Colonic mucosa (tissue), 4 donors: ENCODE measurements at regions not wholly inside any gene's neighbourhood (a gene's known extent, or its start where the extent isn't known, plus 50 kb on each side); places are given as distances from the start of the nearest gene placed in this dataset.

ENCODE experiments used
- DNase-seq: peaks from one replicate; pipeline ENCODE4 v3.0.0-alpha.2; 2020
- H3K27ac ChIP-seq: fragments of 200-600 bp; one replicate; pipeline ENCODE4 v1.8.0; 2021
- H3K27me3 ChIP-seq: fragments of 200-600 bp; one replicate; pipeline ENCODE4 v1.8.0; 2021
- H3K36me3 ChIP-seq: fragments of 200-600 bp; one replicate; pipeline ENCODE4 v1.8.0; 2021
- H3K4me1 ChIP-seq: fragments of 200-600 bp; one replicate; pipeline ENCODE4 v1.8.0; 2021; ENCODE audit warnings: mild to moderate bottlenecking
- H3K4me3 ChIP-seq: fragments of 200-600 bp; one replicate; pipeline ENCODE4 v1.8.0; 2021
- H3K9ac ChIP-seq, 2 donors: one replicate each; pipeline ENCODE4 v1.7.0; 2013; ENCODE audit warnings: control low read depth in 2 of 2, low read depth in 2 of 2, low read length in 2 of 2
- H3K9me3 ChIP-seq: fragments of 200-600 bp; one replicate; pipeline ENCODE4 v1.8.0; 2021
- intact Hi-C: fragments of 100-400 bp; cut with DNase I; formaldehyde crosslinking; loops from one replicate; pipeline ENCODE4 v1.14.1; 2022
- TF ChIP-seq, protein P1 (sequence below): fragments of 200-600 bp; IDR thresholded peaks from one replicate; pipeline ENCODE4 v1.8.0; 2022; ENCODE audit warnings: antibody characterized with exemption, mild to moderate bottlenecking
- donor health status: healthy.
- donor health status: DM: no; HTN: no; CAD: no.
- donor health status: DM: no; HTN: no; CAD: no.

- TF ChIP-seq, protein P1, sequence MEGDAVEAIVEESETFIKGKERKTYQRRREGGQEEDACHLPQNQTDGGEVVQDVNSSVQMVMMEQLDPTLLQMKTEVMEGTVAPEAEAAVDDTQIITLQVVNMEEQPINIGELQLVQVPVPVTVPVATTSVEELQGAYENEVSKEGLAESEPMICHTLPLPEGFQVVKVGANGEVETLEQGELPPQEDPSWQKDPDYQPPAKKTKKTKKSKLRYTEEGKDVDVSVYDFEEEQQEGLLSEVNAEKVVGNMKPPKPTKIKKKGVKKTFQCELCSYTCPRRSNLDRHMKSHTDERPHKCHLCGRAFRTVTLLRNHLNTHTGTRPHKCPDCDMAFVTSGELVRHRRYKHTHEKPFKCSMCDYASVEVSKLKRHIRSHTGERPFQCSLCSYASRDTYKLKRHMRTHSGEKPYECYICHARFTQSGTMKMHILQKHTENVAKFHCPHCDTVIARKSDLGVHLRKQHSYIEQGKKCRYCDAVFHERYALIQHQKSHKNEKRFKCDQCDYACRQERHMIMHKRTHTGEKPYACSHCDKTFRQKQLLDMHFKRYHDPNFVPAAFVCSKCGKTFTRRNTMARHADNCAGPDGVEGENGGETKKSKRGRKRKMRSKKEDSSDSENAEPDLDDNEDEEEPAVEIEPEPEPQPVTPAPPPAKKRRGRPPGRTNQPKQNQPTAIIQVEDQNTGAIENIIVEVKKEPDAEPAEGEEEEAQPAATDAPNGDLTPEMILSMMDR, result no peak
- no peak for DNase-seq
- no peaks in the 10 kb centered on the region for H3K36me3 ChIP-seq
- intact Hi-C loops, result no loop called here
- no peaks in the 10 kb centered on the region for H3K9me3 ChIP-seq
- no peaks in the 10 kb centered on the region for H3K27me3 ChIP-seq
- H3K4me3 ChIP-seq, result no peak overlapping the region
- H3K27ac ChIP-seq, result no peak overlapping the region
- H3K9ac ChIP-seq, result no peak overlapping the region
- no peaks in the 10 kb centered on the region for H3K4me1 ChIP-seq
Observed at GRCh38 chr2:38441346-38441745, 64.3 kb upstream of the ATL2 start.

DNA sequence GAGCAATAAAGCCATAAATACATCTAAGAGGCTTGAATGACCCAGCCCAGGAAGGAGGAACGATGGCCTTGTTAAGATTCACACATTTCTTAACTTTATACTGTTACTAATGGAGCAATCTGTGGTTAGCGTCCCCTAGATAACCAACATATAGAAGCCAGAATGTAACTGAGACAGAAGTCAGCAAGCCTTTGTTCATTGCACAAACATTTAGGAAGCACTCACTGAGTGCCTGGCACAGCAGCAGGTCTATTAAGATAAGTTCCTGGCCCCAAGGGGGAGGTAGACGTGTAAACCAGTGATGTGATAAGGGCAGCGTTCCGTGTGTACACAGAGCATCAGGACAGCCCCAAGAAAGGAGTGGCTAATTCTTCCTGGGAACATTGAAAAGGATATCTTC lies 63.6 kb upstream of the ATL2 start:
- TF ChIP-seq, protein P1, result no peak
- no peaks in the 10 kb centered on the region for H3K27me3 ChIP-seq
- no peaks in the 10 kb centered on the region for H3K36me3 ChIP-seq
- no peak overlapping the region for H3K27ac ChIP-seq
- H3K9me3 ChIP-seq, result no peaks in the 10 kb centered on the region
- no peaks in the 10 kb centered on the region for H3K4me1 ChIP-seq
- peak; percentile 22 for DNase-seq
- H3K9ac ChIP-seq, result no peak overlapping the region
- H3K4me3 ChIP-seq, result no peak overlapping the region
- intact Hi-C loops, result no loop called here

- no peak overlapping the region for H3K9ac ChIP-seq
- H3K4me1 ChIP-seq, result no peaks in the 10 kb centered on the region
- H3K4me3 ChIP-seq, result no peak overlapping the region
- H3K36me3 ChIP-seq, result no peaks in the 10 kb centered on the region
- no peaks in the 10 kb centered on the region for H3K27me3 ChIP-seq
- H3K27ac ChIP-seq, result no peak overlapping the region
- intact Hi-C loops, result no loop called here
- no peaks in the 10 kb centered on the region for H3K9me3 ChIP-seq
- TF ChIP-seq, protein P1, result no peak
- DNase-seq, result no peak
Observed at GRCh38 chr2:38439863-38440262, 62.8 kb upstream of the ATL2 start.

DNA sequence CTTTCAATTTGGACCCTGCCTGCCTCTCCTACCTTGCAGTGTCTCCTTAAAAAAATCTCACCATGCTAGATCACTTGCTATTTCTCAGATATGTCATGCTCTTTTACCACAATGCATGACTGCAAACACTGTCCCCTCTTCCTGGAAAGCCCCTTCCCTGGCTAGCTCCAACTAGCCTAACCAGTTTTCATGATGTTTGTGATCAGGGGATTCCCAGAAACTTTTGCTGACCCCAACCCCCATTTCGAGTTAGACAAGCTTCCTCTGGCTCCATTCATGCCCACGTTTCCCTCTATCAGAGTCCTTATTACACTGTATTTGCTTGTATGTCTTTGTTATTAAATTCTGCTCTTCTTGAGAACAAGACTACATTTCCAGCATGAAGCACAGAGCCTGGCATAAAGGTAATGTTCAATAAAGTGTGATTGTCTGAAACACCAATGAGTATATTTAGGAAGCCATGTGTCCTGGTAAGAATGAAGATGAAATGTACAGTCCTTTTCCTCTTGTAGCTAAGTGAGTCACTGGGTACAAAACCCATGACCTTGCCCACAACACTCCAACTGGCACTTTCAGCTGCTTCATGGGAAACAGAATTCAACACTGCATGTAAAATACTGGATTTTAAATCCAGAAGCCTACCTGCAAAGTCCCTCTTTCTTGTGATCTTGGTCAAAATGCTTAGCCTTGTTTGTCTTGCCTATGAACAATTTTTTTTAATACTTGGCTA lies 62.0 kb upstream of the ATL2 start:
- Histone ChIP-seq H3K27ac (no peak overlapping the region), H3K9me3 (no peaks in the 10 kb centered on the region), H3K4me1 (no peaks in the 10 kb centered on the region), H3K9ac (no peak overlapping the region), H3K4me3 (no peak overlapping the region), H3K27me3 (no peaks in the 10 kb centered on the region), H3K36me3 (no peaks in the 10 kb centered on the region)
- TF ChIP-seq, protein P1, result no peak
- intact Hi-C loops, result no loop called here
- DNase-seq, result no peak

- H3K36me3 ChIP-seq, result no peaks in the 10 kb centered on the region
- no peak overlapping the region for H3K9ac ChIP-seq
- H3K9me3 ChIP-seq, result no peaks in the 10 kb centered on the region
- no peaks in the 10 kb centered on the region for H3K4me1 ChIP-seq
- TF ChIP-seq, protein P1, result no peak
- no peak for DNase-seq
- no peak overlapping the region for H3K4me3 ChIP-seq
- H3K27ac ChIP-seq, result no peak overlapping the region
- intact Hi-C loops, result no loop called here
- no peaks in the 10 kb centered on the region for H3K27me3 ChIP-seq
Observed at GRCh38 chr2:38438133-38438882, 61.2 kb upstream of the ATL2 start.
